HG03108 (cell line): ENCODE measurements at regions not wholly inside any gene's neighbourhood (a gene's known extent, or its start where the extent isn't known, plus 50 kb on each side); places are given as distances from the start of the nearest gene placed in this dataset.
"Not testable (repeated sequence)": the region's sequence is repeated elsewhere in the genome, so short reads cannot be mapped to it uniquely, and the experiment has no call there.

Experiments
- ATAC-seq: cut with Tn5 transposase; IDR thresholded peaks from one replicate; pipeline ENCODE4 v1.9.1; 2021; ENCODE audit warnings: moderate library complexity; ENCODE audit not compliant: unreplicated experiment

DNA sequence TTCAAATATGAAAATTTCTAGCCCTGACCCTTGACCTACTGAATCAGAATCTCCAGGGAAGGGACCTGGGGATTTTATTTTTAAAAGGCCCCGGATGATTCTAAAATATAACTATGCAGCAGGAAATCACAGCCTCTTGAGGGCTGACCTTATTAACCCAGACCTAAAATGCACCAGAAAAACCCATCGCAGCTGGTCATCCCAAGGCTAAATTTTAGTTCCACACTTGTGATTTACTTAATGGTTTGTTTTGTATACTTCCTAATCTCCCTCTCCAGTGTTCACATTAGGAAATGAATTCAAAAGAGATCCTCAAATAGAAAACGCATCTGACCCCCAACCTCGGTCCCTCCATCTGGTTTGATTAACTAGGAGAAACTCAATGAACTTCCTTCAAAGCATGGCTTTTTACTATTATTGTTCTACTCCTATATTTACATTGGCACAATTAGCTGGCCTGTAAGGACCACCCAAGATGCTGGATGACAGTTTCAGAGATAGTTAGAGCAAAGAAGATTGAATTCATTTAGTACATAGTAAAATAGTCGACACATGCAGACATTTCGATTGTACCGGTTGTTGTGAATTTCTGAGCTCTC is 147.8 kb upstream of the MED14 start:
- ATAC-seq = no peak

DNA sequence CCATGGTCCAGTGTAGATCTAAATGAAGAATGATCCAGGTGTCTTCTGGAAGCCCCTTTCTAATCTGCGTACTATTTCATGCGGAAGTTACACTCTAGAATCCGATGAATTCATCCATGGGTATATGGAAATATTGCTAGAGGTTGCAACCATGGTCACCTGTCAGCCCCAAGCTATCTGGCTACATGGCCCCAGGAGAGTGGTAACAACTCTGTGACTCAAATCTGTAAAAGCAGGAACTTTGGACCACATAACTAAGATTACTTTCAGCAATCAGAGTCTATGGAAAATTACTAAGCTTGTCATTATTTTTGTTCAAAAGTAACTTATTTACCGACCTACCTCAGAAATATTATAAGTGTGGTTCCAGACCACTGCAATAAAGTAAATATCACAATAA is 150.6 kb upstream of the MED14 start:
- no peak for ATAC-seq

DNA sequence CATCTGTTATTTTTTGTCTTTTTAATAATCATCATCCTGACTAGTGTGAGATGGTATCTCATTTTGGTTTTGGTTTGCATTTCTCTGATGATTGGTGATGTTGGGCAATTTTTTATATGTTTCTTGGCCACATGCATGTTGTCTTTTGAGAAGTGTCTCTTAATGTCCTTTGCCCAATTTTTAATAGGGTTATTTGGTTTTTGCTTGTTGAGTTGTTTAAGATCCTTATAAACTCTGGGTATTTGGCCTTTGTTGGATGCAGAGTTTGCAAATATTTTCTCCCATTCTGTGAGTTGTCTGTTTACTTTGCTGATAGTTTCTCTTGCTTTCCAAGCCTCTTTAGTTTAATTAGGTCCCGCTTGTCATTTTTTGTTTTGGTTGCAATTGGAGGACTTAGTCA is 152.1 kb upstream of the MED14 start:
- ATAC-seq = no peak

DNA sequence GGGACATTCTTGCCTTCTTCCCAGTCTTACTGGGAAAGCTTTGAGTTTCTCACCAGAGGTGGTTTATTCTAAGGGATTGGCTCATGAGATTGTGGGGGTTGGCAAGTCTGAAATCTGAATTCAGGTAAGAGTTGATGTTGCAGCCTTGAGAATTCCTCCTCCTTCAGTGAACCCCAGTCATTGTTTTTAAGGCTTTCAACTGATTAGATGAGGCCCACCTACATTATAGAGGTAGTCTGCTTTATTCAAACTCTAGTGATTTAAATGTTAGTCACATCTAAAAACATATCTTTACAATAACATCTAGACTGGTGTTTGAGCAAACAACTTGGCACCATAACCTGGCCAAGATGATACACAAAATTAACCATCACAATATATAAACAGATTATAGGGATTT is 156.5 kb upstream of the MED14 start:
- no peak for ATAC-seq

DNA sequence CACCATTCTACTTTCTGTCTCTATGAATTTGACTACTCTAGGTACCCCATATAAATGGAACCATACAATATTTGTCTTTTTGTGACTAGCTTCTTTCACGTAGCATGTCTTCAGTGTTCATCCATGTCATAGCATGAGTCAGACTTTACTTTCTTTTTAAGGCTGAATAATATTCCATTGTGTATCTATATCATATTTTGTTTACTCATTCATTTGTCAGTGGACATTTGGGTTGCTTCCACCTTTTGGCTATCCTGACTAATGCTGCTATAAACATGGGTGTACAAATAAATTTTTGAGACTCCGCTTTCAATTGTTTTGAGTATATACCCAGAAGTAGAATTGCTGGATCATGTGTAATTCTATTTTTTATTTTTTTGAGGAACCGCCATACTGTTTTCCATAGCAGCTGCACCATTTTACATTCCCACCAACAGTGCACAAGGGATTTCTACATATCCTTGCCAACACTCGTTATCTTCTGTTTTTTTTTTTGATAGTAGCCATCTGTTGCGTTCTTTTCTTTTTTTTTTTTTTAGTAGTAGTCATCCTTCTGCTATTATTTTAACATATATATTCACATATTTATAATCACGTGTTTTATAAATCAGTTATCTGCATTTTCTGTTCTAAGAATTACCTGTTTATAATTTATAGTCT is 158.0 kb upstream of the MED14 start:
- no peak for ATAC-seq

DNA sequence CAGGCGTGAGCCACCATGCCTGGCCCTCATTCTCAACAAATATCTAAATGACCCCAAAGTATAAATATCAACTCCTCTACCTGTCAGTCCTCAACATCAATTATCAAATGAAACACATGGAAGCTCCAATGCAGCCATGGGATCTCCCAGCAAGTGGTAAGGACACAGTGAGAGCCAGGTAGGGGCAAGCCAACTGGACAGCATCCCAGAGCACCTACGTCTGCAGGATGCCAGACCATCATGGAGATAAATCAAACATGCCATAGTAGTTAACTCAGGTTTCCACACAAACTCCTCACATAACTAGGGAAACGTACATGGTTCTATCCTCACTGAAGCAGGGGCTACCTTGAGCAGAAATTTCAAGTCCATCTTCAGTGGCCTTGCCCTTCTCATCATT is 159.9 kb upstream of the MED14 start:
- no peak for ATAC-seq

DNA sequence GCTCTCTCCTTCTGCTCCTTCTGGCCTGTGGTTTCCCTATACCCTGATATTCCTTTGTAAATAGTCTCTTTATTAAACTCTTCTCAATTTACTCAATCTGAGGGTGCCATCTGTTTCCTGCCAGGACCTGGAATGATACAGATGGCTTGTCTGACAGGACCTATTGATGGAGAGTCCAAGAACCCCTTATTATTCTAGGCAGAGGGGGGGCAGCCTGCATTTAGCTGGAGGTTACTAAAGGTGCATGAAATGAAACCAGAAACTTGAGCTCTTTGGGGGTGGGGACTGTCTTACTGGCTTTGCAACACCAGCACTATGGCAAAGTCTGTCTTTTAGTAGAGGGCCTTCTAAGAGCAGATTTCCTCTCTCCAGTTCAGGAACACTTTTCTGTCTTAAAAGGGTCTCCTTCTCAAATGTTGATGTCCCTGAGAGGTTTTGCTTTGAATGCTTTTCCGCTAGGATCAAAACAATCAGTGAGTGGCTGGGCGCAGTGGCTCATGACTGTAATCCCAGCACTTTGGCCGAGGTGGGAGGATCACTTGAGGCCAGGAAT is 162.5 kb upstream of the MED14 start:
- ATAC-seq = no peak

DNA sequence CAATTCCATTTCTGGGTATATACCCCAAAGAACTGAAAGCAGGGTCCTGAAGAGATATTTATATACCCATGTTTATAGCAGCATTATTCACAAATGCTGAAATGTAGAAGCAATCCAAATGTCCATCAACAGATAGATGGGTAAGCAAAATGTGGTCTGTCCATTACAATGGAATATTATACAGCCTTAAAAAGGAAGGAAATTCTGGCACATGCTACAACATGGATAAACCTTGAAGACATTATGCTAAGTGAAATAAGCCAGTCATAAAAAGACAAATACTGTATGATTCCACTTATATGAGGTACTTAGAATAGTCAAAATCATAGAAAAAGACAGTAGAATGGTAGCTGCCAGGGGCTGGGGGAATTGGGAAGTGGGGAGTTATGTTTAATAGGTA is 169.4 kb upstream of the MED14 start:
- not testable (repeated sequence) for ATAC-seq

DNA sequence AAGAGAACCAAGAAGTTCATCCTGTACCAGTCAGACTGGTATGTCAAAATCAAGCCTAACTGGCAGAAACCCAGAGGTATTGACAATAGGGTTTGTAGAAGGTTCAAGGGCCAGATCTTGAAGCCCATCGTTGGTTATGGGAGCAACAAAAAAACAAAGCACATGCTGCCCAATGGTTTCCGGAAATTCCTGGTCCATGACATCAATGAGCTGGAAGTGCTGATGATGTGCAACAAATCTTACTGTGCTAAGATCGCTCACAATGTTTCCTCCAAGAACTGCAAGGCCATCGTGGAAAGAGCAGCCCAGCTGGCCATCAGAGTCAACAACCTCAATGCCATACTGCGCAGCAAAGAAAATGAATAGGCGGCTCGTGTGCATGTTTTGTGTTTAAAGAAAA is 172.7 kb upstream of the MED14 start:
- ATAC-seq = no peak

DNA sequence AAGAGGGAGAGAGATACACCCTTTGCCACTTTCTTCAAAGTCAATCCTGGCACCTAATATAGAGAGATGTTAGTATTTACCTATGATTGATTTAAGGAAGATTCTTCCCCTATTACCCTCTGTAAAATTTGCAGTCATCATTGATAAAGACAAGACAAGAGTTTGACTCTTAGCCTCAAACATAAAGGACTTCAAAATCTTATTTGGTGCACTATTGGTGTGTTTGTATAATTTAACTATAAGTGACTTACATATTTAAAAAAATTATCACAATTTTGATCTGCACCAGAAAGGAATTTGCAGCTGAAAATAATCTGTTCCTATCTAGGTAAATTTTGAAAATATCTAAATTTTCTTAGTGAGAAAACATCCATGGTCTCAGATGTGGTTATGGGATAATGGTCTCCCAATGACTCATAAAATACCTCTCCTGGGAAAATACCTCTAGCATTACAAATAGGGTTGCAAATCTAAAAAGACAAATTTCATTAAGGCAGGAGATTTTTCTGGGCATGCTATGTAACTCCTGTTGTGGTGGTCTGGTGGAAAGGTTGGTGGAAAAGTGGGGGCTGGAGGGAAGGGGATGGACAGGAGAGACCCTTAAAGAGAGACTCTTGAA is 173.6 kb upstream of the MED14 start:
- no peak for ATAC-seq

DNA sequence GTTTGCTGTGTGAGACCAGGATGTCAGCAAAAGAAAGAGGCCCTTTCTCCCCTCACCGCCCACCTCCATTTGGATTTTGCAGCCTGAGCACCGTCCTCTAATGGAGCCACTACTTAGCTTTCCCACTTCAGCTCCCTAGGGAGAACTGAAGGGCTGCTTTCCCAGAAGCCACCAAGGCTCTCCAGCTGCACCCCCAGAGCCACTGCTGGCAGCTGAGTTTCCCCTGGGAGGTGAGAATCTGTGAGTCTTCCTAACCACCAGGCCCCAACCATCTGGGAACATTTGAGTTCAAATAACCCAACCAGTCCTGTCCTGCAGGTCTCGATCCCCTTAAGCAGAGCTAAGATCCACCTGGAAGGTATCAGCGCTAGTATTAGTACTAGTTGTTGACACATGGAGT is 173.1 kb upstream of the USP9X start:
- ATAC-seq = no peak

DNA sequence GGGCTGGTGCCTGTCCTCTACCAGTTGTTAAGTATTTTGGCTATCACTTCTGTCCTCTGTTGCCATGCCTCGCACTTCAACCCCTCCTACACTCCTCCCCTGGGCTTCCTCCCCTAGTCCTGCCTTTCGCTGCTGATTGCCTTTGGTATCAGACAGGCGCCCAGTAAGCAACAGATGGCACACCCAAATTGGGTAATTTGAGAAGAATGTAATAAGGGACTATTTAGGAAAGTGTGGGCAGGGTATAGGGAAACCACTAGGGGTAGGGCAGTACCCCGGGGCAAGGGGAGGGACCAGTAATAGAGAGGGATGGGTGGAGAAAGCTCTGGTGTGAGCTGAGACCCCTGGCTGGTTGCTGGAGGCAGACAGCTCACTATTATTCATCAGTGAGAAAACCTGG is 172.7 kb upstream of the USP9X start:
- no peak for ATAC-seq

DNA sequence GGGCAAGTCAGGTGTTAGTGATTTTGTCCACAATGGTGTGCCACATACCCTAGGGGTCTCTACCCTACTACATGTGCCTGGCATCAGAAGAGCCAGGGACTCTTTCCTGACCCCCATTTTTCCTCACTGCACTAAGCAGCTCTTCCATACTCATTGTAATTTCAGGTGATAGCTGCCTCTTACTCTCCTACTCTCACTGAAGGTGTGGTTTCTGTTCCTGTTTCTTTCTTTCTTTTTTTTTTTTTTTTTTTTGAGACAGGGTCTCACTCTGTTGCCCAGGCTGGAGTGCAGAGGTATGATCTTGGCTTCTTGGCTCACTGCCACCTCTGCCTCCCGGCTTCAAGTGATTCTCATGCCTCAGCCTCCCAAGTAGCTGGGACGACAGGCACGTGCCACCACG is 164.9 kb upstream of the USP9X start:
- no peak for ATAC-seq

DNA sequence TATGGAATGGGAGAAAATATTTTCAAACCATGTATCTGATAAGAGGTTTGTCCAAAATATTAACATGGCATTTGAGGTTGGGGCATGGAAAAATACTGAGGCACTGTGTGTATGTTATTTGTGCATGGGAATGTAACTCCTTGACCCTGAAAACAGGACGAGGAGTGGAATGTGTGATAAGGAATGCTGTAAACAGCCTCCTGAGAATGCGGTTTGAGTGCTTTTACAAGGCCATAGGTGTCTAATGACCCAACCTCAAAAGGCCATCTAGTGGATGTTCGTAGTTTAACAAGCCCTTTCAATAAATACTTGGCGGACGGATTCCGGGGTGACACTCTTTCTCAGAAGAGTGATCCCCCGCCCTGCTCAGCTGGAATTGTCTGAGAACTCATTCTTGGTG is 162.9 kb upstream of the USP9X start:
- no peak for ATAC-seq

DNA sequence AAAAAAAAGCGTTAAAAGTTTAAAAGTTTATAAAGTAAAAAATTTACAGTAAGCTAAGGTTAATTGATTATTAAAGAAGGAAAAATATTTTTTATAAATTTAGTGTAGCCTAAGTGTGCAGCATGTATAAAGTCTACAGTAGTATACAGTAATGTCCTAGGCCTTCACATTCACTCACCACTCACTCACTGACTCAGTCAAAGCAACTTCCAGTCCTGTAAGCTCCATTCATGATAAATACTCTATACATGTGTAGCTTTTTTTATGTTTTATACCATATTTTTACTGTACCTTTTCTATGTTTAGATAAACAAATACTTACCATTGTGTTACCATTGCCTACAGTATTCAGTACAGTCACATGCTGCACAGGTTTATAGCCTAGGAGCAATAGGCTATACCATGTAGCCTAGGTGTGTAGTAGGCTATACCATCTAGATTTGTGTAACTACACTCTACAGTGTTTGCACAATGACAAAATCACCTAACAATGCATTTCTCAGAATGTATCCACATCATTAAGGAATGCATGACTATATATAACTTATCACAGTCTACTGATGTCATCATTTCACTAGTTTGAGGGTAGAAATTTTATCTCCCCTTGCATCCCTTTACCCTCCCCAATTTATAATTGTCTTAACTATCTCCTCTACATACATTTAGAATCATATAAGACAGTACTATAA is 158.4 kb upstream of the USP9X start:
- not testable (repeated sequence) for ATAC-seq

DNA sequence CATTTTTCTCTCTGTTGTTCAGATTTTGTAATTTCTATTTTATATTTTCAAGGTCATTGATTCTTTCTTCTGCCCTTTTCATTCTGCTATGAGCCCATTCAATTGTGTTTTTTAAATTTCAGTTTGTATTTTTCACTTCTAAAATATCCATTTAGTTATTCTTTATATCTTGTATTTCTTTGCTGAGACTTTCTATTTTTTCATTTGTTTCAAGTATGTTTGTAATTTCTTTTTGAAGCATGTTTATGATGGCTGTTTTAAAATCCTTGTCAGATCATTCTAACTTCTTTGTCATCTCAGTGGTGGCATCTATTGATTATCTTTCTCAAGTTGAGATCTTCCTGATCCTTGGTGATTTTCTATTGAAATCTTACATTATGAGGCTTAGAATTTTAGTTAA is 157.2 kb upstream of the USP9X start:
- no peak for ATAC-seq

DNA sequence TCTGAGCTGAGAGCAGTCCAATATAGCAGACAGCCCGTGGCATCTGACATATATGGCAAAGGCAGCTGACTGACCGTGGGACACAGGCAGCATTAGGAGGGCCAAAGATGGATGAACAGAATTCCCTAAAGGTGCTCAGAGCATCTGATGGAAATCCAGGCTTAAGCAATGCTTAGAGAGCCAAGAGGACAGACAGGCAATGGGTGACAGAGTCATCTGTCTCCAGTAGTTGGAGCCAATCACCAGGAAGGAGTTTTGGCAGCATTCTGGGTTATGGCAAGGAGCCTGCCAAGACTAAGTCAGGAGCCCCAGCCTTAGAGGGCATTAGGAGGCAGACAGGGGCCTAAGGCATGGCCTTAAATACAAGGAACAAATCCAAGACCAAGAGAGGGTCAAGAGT is 153.3 kb upstream of the USP9X start:
- ATAC-seq = no peak

DNA sequence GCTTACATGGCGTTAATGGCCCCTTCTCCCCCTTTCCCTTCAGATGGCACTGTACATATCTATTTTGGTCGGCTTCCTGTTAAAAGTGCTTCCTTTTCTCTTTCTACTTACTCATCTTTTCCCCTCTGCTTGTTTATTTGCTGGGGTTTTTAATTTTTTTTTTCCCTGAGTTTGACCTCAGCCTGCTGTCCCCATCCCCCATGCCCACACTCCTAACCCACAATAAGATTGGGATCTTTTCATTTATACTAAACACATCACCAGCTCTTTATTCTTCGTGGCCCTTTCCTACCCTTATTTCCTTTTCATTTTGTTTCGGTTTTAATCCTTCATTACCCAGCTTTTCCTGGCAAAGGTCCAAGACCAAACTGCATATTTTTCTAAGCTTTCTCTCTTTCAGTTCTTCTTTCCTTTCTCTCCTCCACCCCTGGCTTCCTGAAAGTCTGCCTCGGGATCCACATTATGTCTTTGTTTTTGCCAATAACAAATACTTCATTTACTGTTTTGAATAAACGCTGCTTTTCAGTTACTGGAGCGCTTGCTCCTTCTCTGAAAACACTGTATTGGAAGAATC is 152.0 kb upstream of the USP9X start:
- ATAC-seq = no peak

DNA sequence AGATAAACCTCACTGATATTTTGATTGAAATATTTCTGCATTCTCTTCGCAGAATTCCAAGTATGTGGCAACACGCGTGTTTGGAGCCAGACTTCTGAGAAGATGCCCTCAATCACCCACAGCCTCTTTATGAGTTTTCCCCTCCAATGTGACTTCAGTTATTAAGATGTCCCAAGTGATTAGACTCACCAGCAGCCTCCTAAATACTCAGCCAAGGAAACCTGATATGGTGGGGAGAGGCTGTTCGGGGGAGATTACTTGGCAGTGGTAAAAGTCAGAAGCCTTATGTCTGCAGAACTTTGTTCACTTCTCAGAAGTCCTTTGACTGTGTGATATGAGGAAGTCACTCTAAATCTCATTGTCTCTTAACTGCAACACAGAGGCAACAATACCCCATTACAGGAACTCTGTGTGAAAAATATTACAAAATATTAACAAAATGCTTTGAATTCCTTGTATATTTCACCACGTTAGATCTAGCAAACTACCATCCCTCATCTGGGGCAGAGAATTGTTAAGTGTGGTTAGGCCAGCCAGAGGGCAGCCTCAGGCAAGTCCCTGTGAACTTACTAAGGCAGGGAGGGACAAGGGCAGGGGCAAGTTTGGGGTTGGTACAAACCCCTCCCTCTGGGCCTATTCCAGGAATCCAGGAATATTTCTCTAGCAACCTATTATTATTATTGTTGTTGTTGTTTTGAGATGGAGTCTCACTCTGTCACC is 151.4 kb upstream of the USP9X start:
- no peak for ATAC-seq

DNA sequence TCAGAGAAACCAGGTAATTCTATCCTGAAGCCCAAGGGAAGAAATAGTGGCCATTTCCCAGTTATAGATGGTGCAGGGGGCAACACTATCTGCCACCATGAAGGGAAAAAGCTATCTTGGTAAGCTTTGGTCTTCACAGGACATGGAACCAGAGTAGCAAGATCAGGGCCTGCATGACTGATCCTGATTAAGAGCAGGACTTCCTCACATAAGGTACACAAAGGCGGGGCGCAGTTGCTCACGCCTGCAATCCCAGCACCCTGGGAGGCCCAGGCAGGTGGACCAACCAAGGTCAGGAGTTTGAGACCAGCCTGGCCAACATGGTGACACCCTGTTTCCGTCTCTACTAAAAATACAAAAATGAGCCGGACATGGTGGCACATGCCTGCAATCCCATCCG is 148.4 kb upstream of the USP9X start:
- ATAC-seq = no peak

DNA sequence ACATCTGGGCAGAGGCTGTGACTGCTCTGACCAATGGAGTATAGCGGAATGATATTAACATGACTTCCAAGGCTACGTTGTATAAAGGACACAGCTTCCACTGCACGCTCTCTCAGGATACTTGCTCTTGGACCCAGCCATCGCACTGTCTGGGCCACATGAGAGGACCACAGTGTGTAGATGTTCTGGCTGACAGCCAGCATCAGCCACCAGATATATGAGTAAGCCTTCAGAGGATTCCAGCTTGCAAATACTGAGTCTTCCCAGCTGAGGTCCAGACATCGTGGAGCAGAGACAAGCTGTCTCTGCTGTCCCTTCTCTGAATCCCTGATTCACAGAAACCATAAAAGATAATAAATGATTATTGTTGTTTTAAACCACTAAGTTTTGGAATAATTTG is 146.8 kb upstream of the USP9X start:
- ATAC-seq = no peak
